HEK293 (cell line): ENCODE measurements at regions not wholly inside any gene's neighbourhood (a gene's known extent, or its start where the extent isn't known, plus 50 kb on each side); places are given as distances from the start of the nearest gene placed in this dataset.

ENCODE experiments used
- CTCF ChIA-PET: fragments of 350-600 bp; formaldehyde crosslinking; extraction: SDS; loops from one replicate; lab custom pipeline; 2021; ENCODE audit warnings: antibody characterized with exemption; lab: Yijun Ruan, JAX
- POLR2A ChIA-PET: fragments of 300-600 bp; formaldehyde crosslinking; extraction: SDS; loops from one replicate; lab custom pipeline; 2020; ENCODE audit warnings: antibody characterized with exemption, inconsistent platforms; lab: Yijun Ruan, JAX
- H3K27ac ChIP-seq: fragments of 200-500 bp; sonication (Bioruptor generic); 2 replicates; pipeline ENCODE4 v1.5.1; 2014; ENCODE audit warnings: low read depth, low read length, control low read depth, inconsistent platforms; ENCODE audit errors: extremely low read depth
- H3K36me3 ChIP-seq, 2 experiments: fragments of 200-500 bp in 1 of 2; sonication (Bioruptor generic) in 1 of 2; 1 replicate in 1 of 2; 2 replicates in 1 of 2; pipeline ENCODE4 v1.5.1; 2014 to 2017; ENCODE audit warnings: inconsistent platforms in 2 of 2, low read length in 2 of 2; ENCODE audit not compliant: control insufficient read depth in 2 of 2, insufficient read depth in 1 of 2
- H3K4me1 ChIP-seq: fragments of 200-500 bp; sonication (Bioruptor generic); 2 replicates; pipeline ENCODE4 v1.5.1; 2014; ENCODE audit warnings: mild to moderate bottlenecking, low read length, inconsistent platforms; ENCODE audit not compliant: control insufficient read depth, insufficient read depth
- H3K4me3 ChIP-seq: 2 replicates; pipeline ENCODE4 v1.5.1; 2011; ENCODE audit warnings: low read depth, mild to moderate bottlenecking, control low read depth, low read length, moderate library complexity
- H3K9me3 ChIP-seq: fragments of 200-500 bp; sonication (Bioruptor generic); 2 replicates; pipeline ENCODE4 v1.5.1; 2014; ENCODE audit warnings: low read depth, low read length, inconsistent platforms; ENCODE audit not compliant: control insufficient read depth, insufficient read depth
- HOXD13 ChIP-seq: sonication (generic); formaldehyde crosslinking; IDR thresholded peaks from 2 replicates; pipeline ENCODE4 v1.8.0; 2022; ENCODE audit warnings: missing genetic modification reagents, borderline replicate concordance
- INSM2 ChIP-seq: fragments of 450-650 bp; formaldehyde crosslinking; IDR thresholded peaks from 2 replicates; pipeline ENCODE4 v1.5.1; 2016; ENCODE audit warnings: missing biosample characterization, missing genetic modification characterization
- PRDM10 ChIP-seq: fragments of 450-650 bp; formaldehyde crosslinking; IDR thresholded peaks from 2 replicates; pipeline ENCODE4 v1.5.1; 2016; ENCODE audit warnings: missing biosample characterization, missing genetic modification characterization
- SALL2 ChIP-seq: fragments of 450-650 bp; formaldehyde crosslinking; IDR thresholded peaks from 2 replicates; pipeline ENCODE4 v1.5.0; 2017; ENCODE audit warnings: missing biosample characterization, mild to moderate bottlenecking, missing genetic modification characterization, borderline replicate concordance
- TCF7L2 ChIP-seq: IDR thresholded peaks from 2 replicates; pipeline ENCODE4 v1.6.1; 2011; ENCODE audit warnings: low read depth, mild to moderate bottlenecking, inconsistent platforms, low read length, moderate library complexity, borderline replicate concordance
- ZFP3 ChIP-seq: fragments of 450-650 bp; formaldehyde crosslinking; IDR thresholded peaks from 2 replicates; pipeline ENCODE4 v1.5.1; 2016; ENCODE audit warnings: low read depth, missing biosample characterization, missing genetic modification characterization
- ZNF211 ChIP-seq: fragments of 450-650 bp; formaldehyde crosslinking; IDR thresholded peaks from 2 replicates; pipeline ENCODE4 v1.5.1; 2016; ENCODE audit warnings: low read depth, missing biosample characterization, missing genetic modification characterization
- ZNF335 ChIP-seq: fragments of 450-650 bp; formaldehyde crosslinking; conservative IDR thresholded peaks from 2 replicates; pipeline ENCODE4 v1.5.1; 2016; ENCODE audit warnings: missing biosample characterization, missing genetic modification characterization
- ZNF501 ChIP-seq: fragments of 450-650 bp; formaldehyde crosslinking; IDR thresholded peaks from 2 replicates; pipeline ENCODE4 v1.5.1; 2016; ENCODE audit warnings: missing biosample characterization, missing genetic modification characterization
- ZNF777 ChIP-seq: fragments of 450-650 bp; formaldehyde crosslinking; IDR thresholded peaks from 2 replicates; pipeline ENCODE4 v1.5.1; 2017; ENCODE audit warnings: missing biosample characterization, missing genetic modification characterization, borderline replicate concordance
- ZSCAN16 ChIP-seq: fragments of 450-650 bp; formaldehyde crosslinking; IDR thresholded peaks from 2 replicates; pipeline ENCODE4 v1.5.1; 2016; ENCODE audit warnings: missing biosample characterization, missing genetic modification characterization
- TF ChIP-seq, protein P1 (sequence below): fragments of 450-650 bp; formaldehyde crosslinking; IDR thresholded peaks from 2 replicates; pipeline ENCODE4 v1.5.1; 2016; ENCODE audit warnings: missing biosample characterization, missing genetic modification characterization, low read depth
- TF ChIP-seq, protein P2 (sequence below): fragments of 450-650 bp; formaldehyde crosslinking; IDR thresholded peaks from 2 replicates; pipeline ENCODE4 v1.5.1; 2017; ENCODE audit warnings: missing biosample characterization, missing genetic modification characterization
- TF ChIP-seq, protein P3 (sequence below): fragments of 450-650 bp; formaldehyde crosslinking; IDR thresholded peaks from 2 replicates; pipeline ENCODE4 v1.5.1; 2017; ENCODE audit warnings: missing biosample characterization, missing genetic modification characterization

GRCh38 chr5:16291894-16292293 lies 112.3 kb upstream of the MARCHF11 start:
- no peaks in the 10 kb centered on the region for H3K4me1 ChIP-seq
- no peak overlapping the region for H3K4me3 ChIP-seq
- CTCF ChIA-PET: interaction anchor here (0.6 kb wide), 1 partner anchor 29 kb away, joined by 4 read pairs; no protein-coding TSS in a partner anchor

More at GRCh38 chr5:16291894-16292293, 112.3 kb upstream of the MARCHF11 start:
- POLR2A ChIA-PET: no interaction called here
- Histone ChIP-seq H3K9me3 (no peaks in the 10 kb centered on the region), H3K27ac (no peak overlapping the region), H3K36me3 (no peaks in the 10 kb centered on the region)
- TF ChIP-seq PRDM10 (tag by site-specific recombination) (no peak), ZNF335 (no peak), ZNF211 (tag by site-specific recombination) (no peak), ZNF777 (tag by site-specific recombination) (no peak), TCF7L2 (no peak), ZSCAN16 (no peak), ZNF501 (no peak), HOXD13 (CRISPR knock-in tag) (no peak), INSM2 (no peak), SALL2 (no peak), ZFP3 (no peak)
- TF ChIP-seq, protein P1, sequence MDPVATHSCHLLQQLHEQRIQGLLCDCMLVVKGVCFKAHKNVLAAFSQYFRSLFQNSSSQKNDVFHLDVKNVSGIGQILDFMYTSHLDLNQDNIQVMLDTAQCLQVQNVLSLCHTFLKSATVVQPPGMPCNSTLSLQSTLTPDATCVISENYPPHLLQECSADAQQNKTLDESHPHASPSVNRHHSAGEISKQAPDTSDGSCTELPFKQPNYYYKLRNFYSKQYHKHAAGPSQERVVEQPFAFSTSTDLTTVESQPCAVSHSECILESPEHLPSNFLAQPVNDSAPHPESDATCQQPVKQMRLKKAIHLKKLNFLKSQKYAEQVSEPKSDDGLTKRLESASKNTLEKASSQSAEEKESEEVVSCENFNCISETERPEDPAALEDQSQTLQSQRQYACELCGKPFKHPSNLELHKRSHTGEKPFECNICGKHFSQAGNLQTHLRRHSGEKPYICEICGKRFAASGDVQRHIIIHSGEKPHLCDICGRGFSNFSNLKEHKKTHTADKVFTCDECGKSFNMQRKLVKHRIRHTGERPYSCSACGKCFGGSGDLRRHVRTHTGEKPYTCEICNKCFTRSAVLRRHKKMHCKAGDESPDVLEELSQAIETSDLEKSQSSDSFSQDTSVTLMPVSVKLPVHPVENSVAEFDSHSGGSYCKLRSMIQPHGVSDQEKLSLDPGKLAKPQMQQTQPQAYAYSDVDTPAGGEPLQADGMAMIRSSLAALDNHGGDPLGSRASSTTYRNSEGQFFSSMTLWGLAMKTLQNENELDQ (tag by site-specific recombination): no peak
- TF ChIP-seq, protein P2, sequence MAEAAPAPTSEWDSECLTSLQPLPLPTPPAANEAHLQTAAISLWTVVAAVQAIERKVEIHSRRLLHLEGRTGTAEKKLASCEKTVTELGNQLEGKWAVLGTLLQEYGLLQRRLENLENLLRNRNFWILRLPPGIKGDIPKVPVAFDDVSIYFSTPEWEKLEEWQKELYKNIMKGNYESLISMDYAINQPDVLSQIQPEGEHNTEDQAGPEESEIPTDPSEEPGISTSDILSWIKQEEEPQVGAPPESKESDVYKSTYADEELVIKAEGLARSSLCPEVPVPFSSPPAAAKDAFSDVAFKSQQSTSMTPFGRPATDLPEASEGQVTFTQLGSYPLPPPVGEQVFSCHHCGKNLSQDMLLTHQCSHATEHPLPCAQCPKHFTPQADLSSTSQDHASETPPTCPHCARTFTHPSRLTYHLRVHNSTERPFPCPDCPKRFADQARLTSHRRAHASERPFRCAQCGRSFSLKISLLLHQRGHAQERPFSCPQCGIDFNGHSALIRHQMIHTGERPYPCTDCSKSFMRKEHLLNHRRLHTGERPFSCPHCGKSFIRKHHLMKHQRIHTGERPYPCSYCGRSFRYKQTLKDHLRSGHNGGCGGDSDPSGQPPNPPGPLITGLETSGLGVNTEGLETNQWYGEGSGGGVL (tag by site-specific recombination): no peak
- TF ChIP-seq, protein P3, sequence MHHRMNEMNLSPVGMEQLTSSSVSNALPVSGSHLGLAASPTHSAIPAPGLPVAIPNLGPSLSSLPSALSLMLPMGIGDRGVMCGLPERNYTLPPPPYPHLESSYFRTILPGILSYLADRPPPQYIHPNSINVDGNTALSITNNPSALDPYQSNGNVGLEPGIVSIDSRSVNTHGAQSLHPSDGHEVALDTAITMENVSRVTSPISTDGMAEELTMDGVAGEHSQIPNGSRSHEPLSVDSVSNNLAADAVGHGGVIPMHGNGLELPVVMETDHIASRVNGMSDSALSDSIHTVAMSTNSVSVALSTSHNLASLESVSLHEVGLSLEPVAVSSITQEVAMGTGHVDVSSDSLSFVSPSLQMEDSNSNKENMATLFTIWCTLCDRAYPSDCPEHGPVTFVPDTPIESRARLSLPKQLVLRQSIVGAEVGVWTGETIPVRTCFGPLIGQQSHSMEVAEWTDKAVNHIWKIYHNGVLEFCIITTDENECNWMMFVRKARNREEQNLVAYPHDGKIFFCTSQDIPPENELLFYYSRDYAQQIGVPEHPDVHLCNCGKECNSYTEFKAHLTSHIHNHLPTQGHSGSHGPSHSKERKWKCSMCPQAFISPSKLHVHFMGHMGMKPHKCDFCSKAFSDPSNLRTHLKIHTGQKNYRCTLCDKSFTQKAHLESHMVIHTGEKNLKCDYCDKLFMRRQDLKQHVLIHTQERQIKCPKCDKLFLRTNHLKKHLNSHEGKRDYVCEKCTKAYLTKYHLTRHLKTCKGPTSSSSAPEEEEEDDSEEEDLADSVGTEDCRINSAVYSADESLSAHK: no peak
